Endodermal cell (in vitro differentiated cells): ENCODE measurements at regions not wholly inside any gene's neighbourhood (a gene's known extent, or its start where the extent isn't known, plus 50 kb on each side); places are given as distances from the start of the nearest gene placed in this dataset.

Source experiments
- DNase-seq: peaks from one replicate; pipeline ENCODE4 v3.0.0-alpha.2; 2017
- H3K27ac ChIP-seq: 2 replicates; pipeline ENCODE4 v1.5.1; 2013; ENCODE audit warnings: mild to moderate bottlenecking, low read depth, low read length, moderate library complexity
- H3K27me3 ChIP-seq: 2 replicates; pipeline ENCODE4 v1.6.1; 2013; ENCODE audit warnings: mild to moderate bottlenecking, low read length, moderate library complexity; ENCODE audit not compliant: insufficient read depth, control insufficient read depth, poor library complexity, severe bottlenecking
- H3K36me3 ChIP-seq: 2 replicates; pipeline ENCODE4 v1.7.0; 2013; ENCODE audit warnings: mild to moderate bottlenecking, low read length, moderate library complexity; ENCODE audit not compliant: control insufficient read depth, insufficient read depth
- H3K4me1 ChIP-seq: one replicate; pipeline ENCODE4 v1.7.0; 2013; ENCODE audit warnings: low read length; ENCODE audit not compliant: control insufficient read depth, insufficient read depth
- H3K4me3 ChIP-seq: 2 replicates; pipeline ENCODE4 v1.5.1; 2013; ENCODE audit warnings: mild to moderate bottlenecking, low read length, moderate library complexity
- H3K9ac ChIP-seq: 2 replicates; pipeline ENCODE4 v1.6.1; 2013; ENCODE audit warnings: mild to moderate bottlenecking, low read length, moderate library complexity; ENCODE audit not compliant: poor library complexity, severe bottlenecking; ENCODE audit errors: extremely low read depth
- H3K9me3 ChIP-seq: 2 replicates; pipeline ENCODE4 v1.6.1; 2013; ENCODE audit warnings: mild to moderate bottlenecking, low read length, moderate library complexity; ENCODE audit not compliant: control insufficient read depth
- H3K27ac Mint-ChIP-seq: 2 replicates; pipeline ENCODE4 v1.8.0; 2020; ENCODE audit warnings: mixed read lengths
- H3K27me3 Mint-ChIP-seq: 2 replicates; pipeline ENCODE4 v1.8.0; 2021; ENCODE audit warnings: mild to moderate bottlenecking, mixed read lengths; ENCODE audit not compliant: insufficient read depth
- H3K36me3 Mint-ChIP-seq: 2 replicates; pipeline ENCODE4 v1.8.0; 2020; ENCODE audit warnings: low read depth, mixed read lengths
- H3K4me1 Mint-ChIP-seq: 2 replicates; pipeline ENCODE4 v1.8.0; 2020; ENCODE audit warnings: mixed read lengths
- H3K4me3 Mint-ChIP-seq: 2 replicates; pipeline ENCODE4 v1.8.0; 2020; ENCODE audit warnings: mild to moderate bottlenecking, moderate library complexity, mixed read lengths
- H3K9me3 Mint-ChIP-seq: 2 replicates; pipeline ENCODE4 v1.8.0; 2020; ENCODE audit warnings: mild to moderate bottlenecking, mixed read lengths
- CTCF ChIP-seq: fragments of 200-600 bp; sonication (generic); conservative IDR thresholded peaks from 2 replicates; pipeline ENCODE4 v1.5.0; 2021; ENCODE audit warnings: antibody characterized with exemption, mild to moderate bottlenecking
- WGBS, 2 experiments: methylation state at CpG; one replicate each; pipeline versions ENCODE4 v1.1.5 to v1.1.7; 2013; ENCODE audit warnings: missing lambda C conversion rate in 2 of 2, mixed read lengths in 1 of 2; ENCODE audit not compliant: insufficient coverage in 1 of 2, insufficient read length in 1 of 2; 5-methylcytosine and 5-hydroxymethylcytosine counted together

- no peaks in the 10 kb centered on the region for H3K9me3 Mint-ChIP-seq
- H3K27me3 ChIP-seq: no peaks in the 10 kb centered on the region
- no peak for TF ChIP-seq CTCF
- H3K36me3 ChIP-seq: no peaks in the 10 kb centered on the region
- 82 to 84% methylated on average over 4 of the region's 4 CpGs for WGBS, 2 experiments
- H3K27ac Mint-ChIP-seq: no peak overlapping the region
- no peak overlapping the region for H3K27ac ChIP-seq
- no peaks in the 10 kb centered on the region for H3K4me1 Mint-ChIP-seq
- no peak overlapping the region for H3K9ac ChIP-seq
- H3K27me3 Mint-ChIP-seq: no peaks in the 10 kb centered on the region
- no peaks in the 10 kb centered on the region for H3K36me3 Mint-ChIP-seq
- H3K4me3 ChIP-seq: no peak overlapping the region
- no peak for DNase-seq
- H3K9me3 ChIP-seq: no peaks in the 10 kb centered on the region
- H3K4me3 Mint-ChIP-seq: no peak overlapping the region
- H3K4me1 ChIP-seq: no peaks in the 10 kb centered on the region
Observed at GRCh38 chr15:97490429-97490828, 470.1 kb upstream of the ARRDC4 start.

GRCh38 chr15:97501291-97501690 is 459.2 kb upstream of the ARRDC4 start:
- no peak for TF ChIP-seq CTCF
- Mint-ChIP-seq H3K4me3 (no peak overlapping the region), H3K4me1 (no peaks in the 10 kb centered on the region), H3K9me3 (no peaks in the 10 kb centered on the region), H3K27me3 (no peaks in the 10 kb centered on the region), H3K27ac (no peak overlapping the region), H3K36me3 (no peaks in the 10 kb centered on the region)
- Histone ChIP-seq H3K27me3 (no peaks in the 10 kb centered on the region), H3K4me1 (no peaks in the 10 kb centered on the region), H3K36me3 (no peaks in the 10 kb centered on the region), H3K27ac (no peak overlapping the region), H3K9ac (no peak overlapping the region), H3K9me3 (no peaks in the 10 kb centered on the region), H3K4me3 (no peak overlapping the region)
- DNase-seq: no peak
- WGBS, 2 experiments: 87% methylated on average over 1 of the region's 1 CpG; no CpG with 5 or more reads in 1 of the 2 experiments

- Mint-ChIP-seq H3K9me3 (no peaks in the 10 kb centered on the region), H3K27me3 (no peaks in the 10 kb centered on the region), H3K27ac (no peak overlapping the region), H3K4me1 (no peaks in the 10 kb centered on the region), H3K36me3 (no peaks in the 10 kb centered on the region), H3K4me3 (no peak overlapping the region)
- no peak overlapping the region for H3K27ac ChIP-seq
- TF ChIP-seq CTCF: no peak
- H3K4me3 ChIP-seq: no peak overlapping the region
- H3K27me3 ChIP-seq: no peaks in the 10 kb centered on the region
- no peaks in the 10 kb centered on the region for H3K4me1 ChIP-seq
- H3K9me3 ChIP-seq: no peaks in the 10 kb centered on the region
- no peak overlapping the region for H3K9ac ChIP-seq
- H3K36me3 ChIP-seq: no peaks in the 10 kb centered on the region
- 83 to 93% methylated on average over 1 to 2 of the region's 2 CpGs for WGBS, 2 experiments
- DNase-seq: no peak
Observed at GRCh38 chr15:97502038-97502437, 458.5 kb upstream of the ARRDC4 start.
